ENCODE measurements at regions not wholly inside any gene's neighbourhood (a gene's known extent, or its start where the extent isn't known, plus 50 kb on each side); places are given as distances from the start of the nearest gene placed in this dataset.

GRCh38 chr2:167793725-167794124 lies 453.7 kb downstream of the STK39 start:
- no peaks in the 10 kb centered on the region for H3K27me3 ChIP-seq
- TF ChIP-seq POLR2A (IDR thresholded peaks at IDR 0.05): no peak
- no peak for TF ChIP-seq CTCF (IDR thresholded peaks at IDR 0.05)
- H3K9me3 ChIP-seq: peaks cover 0 to 2% (median 0%) of the 10 kb centered on the region in 4 donors
- H3K4me1 ChIP-seq: no peaks in the 10 kb centered on the region
- no peak overlapping the region for H3K27ac ChIP-seq
- DNase-seq: no peak
- no peak overlapping the region for H3K4me3 ChIP-seq
- no peaks in the 10 kb centered on the region for H3K36me3 ChIP-seq

- TF ChIP-seq POLR2A (IDR thresholded peaks at IDR 0.05) (no peak), CTCF (IDR thresholded peaks at IDR 0.05) (no peak)
- no peaks in the 10 kb centered on the region for H3K27me3 ChIP-seq
- H3K36me3 ChIP-seq: no peaks in the 10 kb centered on the region
- peaks cover 0 to 1% (median 0%) of the 10 kb centered on the region in 4 donors for H3K9me3 ChIP-seq
- no peak overlapping the region for H3K4me3 ChIP-seq
- no peak for DNase-seq
- H3K27ac ChIP-seq: no peak overlapping the region
- no peaks in the 10 kb centered on the region for H3K4me1 ChIP-seq
These were observed 455.3 kb downstream of the STK39 start for GRCh38 chr2:167792126-167792525.

GRCh38 chr2:167790781-167791450 lies 456.5 kb downstream of the STK39 start:
- no peak for DNase-seq
- Histone ChIP-seq H3K4me1 (no peaks in the 10 kb centered on the region), H3K9me3 (no peaks in the 10 kb centered on the region), H3K4me3 (no peak overlapping the region), H3K36me3 (no peaks in the 10 kb centered on the region), H3K27ac (no peak overlapping the region), H3K27me3 (no peaks in the 10 kb centered on the region)
- TF ChIP-seq CTCF (IDR thresholded peaks at IDR 0.05): no peak
- TF ChIP-seq POLR2A (IDR thresholded peaks at IDR 0.05): no peak

- no peak for DNase-seq
- no peak overlapping the region for H3K4me3 ChIP-seq
- H3K36me3 ChIP-seq: no peaks in the 10 kb centered on the region
- TF ChIP-seq POLR2A (IDR thresholded peaks at IDR 0.05) (no peak), CTCF (IDR thresholded peaks at IDR 0.05) (no peak)
- no peaks in the 10 kb centered on the region for H3K27me3 ChIP-seq
- H3K9me3 ChIP-seq: no peaks in the 10 kb centered on the region
- H3K4me1 ChIP-seq: no peaks in the 10 kb centered on the region
- H3K27ac ChIP-seq: no peak overlapping the region
These were observed 457.2 kb downstream of the STK39 start for GRCh38 chr2:167790189-167790588.

GRCh38 chr2:167787562-167787961 lies 459.8 kb downstream of the STK39 start:
- no peaks in the 10 kb centered on the region for H3K36me3 ChIP-seq
- no peaks in the 10 kb centered on the region for H3K4me1 ChIP-seq
- no peaks in the 10 kb centered on the region for H3K27me3 ChIP-seq
- no peak overlapping the region for H3K27ac ChIP-seq
- no peak for DNase-seq
- H3K4me3 ChIP-seq: no peak overlapping the region
- TF ChIP-seq CTCF (IDR thresholded peaks at IDR 0.05): no peak
- no peak for TF ChIP-seq POLR2A (IDR thresholded peaks at IDR 0.05)
- no peaks in the 10 kb centered on the region for H3K9me3 ChIP-seq

GRCh38 chr2:167787021-167787420 lies 460.4 kb downstream of the STK39 start:
- TF ChIP-seq CTCF (IDR thresholded peaks at IDR 0.05) (no peak), POLR2A (IDR thresholded peaks at IDR 0.05) (no peak)
- no peak for DNase-seq
- H3K36me3 ChIP-seq: no peaks in the 10 kb centered on the region
- H3K4me1 ChIP-seq: no peaks in the 10 kb centered on the region
- H3K4me3 ChIP-seq: no peak overlapping the region
- no peaks in the 10 kb centered on the region for H3K9me3 ChIP-seq
- no peak overlapping the region for H3K27ac ChIP-seq
- H3K27me3 ChIP-seq: no peaks in the 10 kb centered on the region
